ENCODE measurements at regions not wholly inside any gene's neighbourhood (a gene's known extent, or its start where the extent isn't known, plus 50 kb on each side); places are given as distances from the start of the nearest gene placed in this dataset.
A peak's percentile ranks its signal among the peaks of the same experiment; 100 is the strongest.

DNA sequence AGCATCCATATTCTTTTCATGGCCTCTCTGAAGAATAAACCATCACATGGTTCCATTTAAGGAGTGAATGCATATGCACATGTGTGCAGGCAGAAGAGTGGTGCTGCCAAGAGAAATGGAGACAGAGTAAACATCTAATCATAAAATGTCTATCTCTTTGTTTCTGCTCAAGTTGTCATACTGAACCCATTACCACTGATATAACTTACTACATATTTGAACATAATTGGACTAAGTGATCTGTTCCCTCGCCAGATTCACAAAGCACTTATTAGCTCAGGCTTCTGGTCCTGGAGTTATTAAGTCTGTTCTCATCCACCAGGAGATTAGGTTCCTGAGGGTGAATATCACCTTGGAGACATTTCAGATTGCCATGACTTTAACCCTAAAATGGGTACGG lies 72.3 kb upstream of the XYLT1 start:
- no peaks in the 10 kb centered on the region for H3K4me1 ChIP-seq (ENCODE audit: control insufficient read depth, insufficient read depth, low read length)
- H3K36me3 ChIP-seq (ENCODE audit: control insufficient read depth, insufficient read depth, low read length) = no peaks in the 10 kb centered on the region
- H3K9ac ChIP-seq (ENCODE audit: low read length) = no peak overlapping the region
- no peak overlapping the region for H3K4me3 ChIP-seq (ENCODE audit: low read length)
- H3K27me3 ChIP-seq (ENCODE audit: control insufficient read depth, insufficient read depth, low read length) = no peaks in the 10 kb centered on the region
- no peak overlapping the region for H3K27ac ChIP-seq (ENCODE audit: low read depth, low read length)

DNA sequence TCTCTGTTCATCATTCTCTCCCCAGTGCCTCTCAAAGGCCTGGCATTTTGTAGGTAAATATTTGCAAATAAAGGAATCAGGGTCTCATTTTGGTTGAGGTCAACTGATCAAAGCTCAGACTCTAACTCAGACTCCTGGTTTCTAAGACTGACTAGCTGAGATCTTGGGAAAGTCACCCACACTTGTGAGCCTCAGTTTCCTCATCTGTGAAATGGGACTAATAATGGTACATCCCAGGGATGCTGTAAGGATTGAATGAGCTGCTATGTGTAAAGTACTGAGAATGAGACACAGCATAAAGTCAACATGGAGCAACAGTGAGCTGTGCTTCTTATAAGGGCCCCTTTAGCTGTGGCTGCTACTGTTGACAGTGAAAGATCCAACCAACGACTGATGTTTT lies 70.6 kb upstream of the XYLT1 start:
- no peak overlapping the region for H3K27ac ChIP-seq (ENCODE audit: low read depth, low read length)
- H3K27me3 ChIP-seq (ENCODE audit: control insufficient read depth, insufficient read depth, low read length) = no peaks in the 10 kb centered on the region
- no peak overlapping the region for H3K9ac ChIP-seq (ENCODE audit: low read length)
- H3K4me3 ChIP-seq (ENCODE audit: low read length) = no peak overlapping the region
- no peaks in the 10 kb centered on the region for H3K36me3 ChIP-seq (ENCODE audit: control insufficient read depth, insufficient read depth, low read length)
- no peaks in the 10 kb centered on the region for H3K4me1 ChIP-seq (ENCODE audit: control insufficient read depth, insufficient read depth, low read length)

DNA sequence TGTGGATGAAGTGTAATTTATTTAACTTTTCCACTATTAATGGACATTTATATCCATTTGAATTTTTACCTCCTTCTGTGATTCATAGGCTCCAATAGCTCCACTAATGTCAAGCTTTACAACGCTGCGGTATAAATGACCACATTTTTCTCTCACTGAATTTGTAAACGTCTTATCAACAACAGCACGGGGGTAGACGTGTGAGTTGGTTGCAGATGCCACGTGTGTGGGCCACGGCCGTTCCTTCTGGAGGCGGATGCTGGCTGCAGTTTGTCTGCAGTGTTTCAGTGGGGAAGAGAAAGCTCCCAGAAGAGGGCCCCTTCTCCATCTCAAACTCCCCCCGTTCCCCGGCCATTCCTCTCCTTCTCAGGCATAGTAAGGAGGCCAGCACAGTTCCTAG lies 68.2 kb upstream of the XYLT1 start:
- H3K36me3 ChIP-seq (ENCODE audit: control insufficient read depth, insufficient read depth, low read length) = no peaks in the 10 kb centered on the region
- H3K4me1 ChIP-seq (ENCODE audit: control insufficient read depth, insufficient read depth, low read length) = no peaks in the 10 kb centered on the region
- no peaks in the 10 kb centered on the region for H3K27me3 ChIP-seq (ENCODE audit: control insufficient read depth, insufficient read depth, low read length)
- H3K27ac ChIP-seq (ENCODE audit: low read depth, low read length) = no peak overlapping the region
- no peak overlapping the region for H3K9ac ChIP-seq (ENCODE audit: low read length)
- no peak overlapping the region for H3K4me3 ChIP-seq (ENCODE audit: low read length)

DNA sequence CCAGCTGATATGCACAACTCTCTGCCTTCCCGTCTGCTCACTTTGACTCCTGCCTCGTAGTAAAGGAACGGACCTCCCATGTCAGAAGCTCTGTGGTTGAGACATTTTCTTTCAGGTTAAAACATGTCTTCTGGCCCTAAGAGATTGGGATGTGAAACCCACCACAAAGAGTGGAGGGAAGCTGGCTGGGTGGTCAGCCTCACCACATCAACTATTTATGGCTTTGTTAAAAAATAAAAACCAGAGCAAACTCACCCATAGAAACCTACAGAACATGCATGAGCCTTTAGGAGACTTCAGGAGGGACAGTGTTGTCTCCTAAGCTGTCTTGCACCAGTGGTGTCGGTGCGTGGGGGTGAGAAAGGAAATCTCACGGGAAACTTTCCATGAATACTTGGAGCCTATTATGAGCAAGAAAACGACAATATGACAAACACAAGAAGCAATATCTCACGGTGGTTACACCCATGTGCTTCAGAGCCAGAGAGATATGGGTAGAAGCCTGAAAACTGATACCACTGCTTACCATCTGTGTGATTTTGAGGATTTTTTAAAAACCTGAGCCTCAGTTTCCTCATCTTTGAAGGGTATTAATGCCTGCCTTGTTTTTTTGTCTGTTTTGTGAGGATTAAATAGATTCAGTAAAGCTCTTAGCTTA lies 61.7 kb upstream of the XYLT1 start:
- Histone ChIP-seq H3K27ac (ENCODE audit: low read depth, low read length) (no peak overlapping the region), H3K4me3 (ENCODE audit: low read length) (no peak overlapping the region), H3K27me3 (ENCODE audit: control insufficient read depth, insufficient read depth, low read length) (no peaks in the 10 kb centered on the region), H3K36me3 (ENCODE audit: control insufficient read depth, insufficient read depth, low read length) (no peaks in the 10 kb centered on the region), H3K9ac (ENCODE audit: low read length) (no peak overlapping the region), H3K4me1 (ENCODE audit: control insufficient read depth, insufficient read depth, low read length) (no peaks in the 10 kb centered on the region)

DNA sequence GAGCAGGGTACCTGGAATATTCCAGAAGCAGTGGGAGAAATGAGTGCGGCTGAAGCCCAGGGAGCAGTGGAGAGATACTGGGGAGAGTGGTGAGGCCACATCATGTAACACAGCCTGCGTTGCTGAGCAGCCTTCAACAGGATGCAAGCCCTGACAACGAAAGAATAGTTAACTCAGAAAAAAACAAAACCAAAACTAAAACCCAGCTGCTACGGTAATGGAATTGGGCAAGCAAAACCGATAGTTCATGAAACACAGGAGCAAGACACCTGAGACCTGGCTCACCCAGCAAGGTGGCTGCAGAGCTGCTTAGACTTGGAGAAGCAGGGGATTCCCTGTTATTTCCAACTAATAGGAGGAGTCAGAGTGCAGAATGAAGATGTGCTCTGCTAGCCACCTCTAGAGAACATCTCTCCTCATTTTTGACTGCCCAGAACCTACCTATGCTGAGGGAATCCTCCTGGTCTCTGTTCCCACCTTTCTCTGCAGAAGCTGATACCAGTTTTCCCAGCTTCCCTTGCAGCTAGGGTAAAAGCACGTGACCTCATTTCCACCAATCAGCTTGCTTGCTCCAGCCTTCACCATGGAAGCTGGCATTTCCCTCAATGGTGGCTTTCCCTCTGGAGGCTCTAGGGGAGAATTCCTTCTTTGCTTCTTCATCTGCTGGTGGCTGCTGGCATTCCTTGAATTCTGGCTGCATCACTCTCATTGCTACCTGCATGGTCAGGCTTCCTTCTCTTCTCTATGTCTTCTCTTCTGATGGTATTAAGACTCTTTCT lies 59.4 kb upstream of the XYLT1 start:
- H3K36me3 ChIP-seq (ENCODE audit: control insufficient read depth, insufficient read depth, low read length) = no peaks in the 10 kb centered on the region
- no peaks in the 10 kb centered on the region for H3K4me1 ChIP-seq (ENCODE audit: control insufficient read depth, insufficient read depth, low read length)
- H3K9ac ChIP-seq (ENCODE audit: low read length) = no peak overlapping the region
- H3K4me3 ChIP-seq (ENCODE audit: low read length) = peak overlapping the region; percentile 26
- H3K27me3 ChIP-seq (ENCODE audit: control insufficient read depth, insufficient read depth, low read length) = no peaks in the 10 kb centered on the region
- H3K27ac ChIP-seq (ENCODE audit: low read depth, low read length) = no peak overlapping the region

DNA sequence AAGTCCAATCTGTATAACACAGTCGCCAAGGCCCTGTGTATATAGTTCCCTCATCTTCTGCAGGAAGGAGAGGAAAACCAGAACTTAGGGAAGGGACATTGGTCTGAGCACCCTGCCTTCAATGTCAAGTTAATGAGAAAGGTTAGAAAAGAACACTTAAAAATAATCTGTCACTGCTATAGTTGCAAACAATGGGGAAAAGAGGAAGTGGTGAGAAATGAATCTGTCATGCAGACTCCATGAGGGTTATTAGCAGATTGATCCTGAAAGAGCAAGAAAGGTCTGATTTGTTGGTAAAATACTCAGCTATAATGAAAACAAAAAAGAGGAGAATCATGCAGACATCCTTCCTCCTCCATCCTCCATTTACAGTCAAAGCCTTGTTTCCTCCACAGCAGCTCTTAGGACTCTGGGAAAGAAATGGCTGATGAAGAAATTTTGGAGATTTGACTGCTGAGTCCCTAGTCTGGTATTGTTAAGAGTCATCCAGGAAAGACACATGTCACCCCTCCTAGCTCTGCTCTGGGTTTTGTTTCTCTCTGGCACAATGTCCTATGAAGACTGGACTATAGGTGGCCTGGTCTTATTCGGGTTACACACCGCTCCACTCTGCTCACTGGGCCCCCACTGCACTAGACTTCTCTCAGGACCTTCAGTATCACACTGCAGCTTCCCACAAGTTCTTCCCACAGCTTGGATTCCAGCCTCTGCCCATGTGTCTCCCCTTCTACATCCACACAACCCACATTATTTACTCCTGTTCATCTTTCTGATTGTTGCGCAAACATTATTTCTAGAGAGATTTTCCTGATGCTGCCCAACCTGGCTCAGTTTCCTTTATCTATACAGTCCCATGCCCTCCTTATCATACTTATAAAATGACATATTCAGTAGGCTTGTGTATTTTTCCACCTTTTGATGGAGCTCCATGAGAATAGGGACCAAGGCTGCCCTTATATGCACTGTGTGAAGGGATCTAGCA lies 56.5 kb upstream of the XYLT1 start:
- Histone ChIP-seq H3K27me3 (ENCODE audit: control insufficient read depth, insufficient read depth, low read length) (no peaks in the 10 kb centered on the region), H3K27ac (ENCODE audit: low read depth, low read length) (no peak overlapping the region), H3K9ac (ENCODE audit: low read length) (no peak overlapping the region), H3K4me1 (ENCODE audit: control insufficient read depth, insufficient read depth, low read length) (no peaks in the 10 kb centered on the region), H3K4me3 (ENCODE audit: low read length) (no peak overlapping the region), H3K36me3 (ENCODE audit: control insufficient read depth, insufficient read depth, low read length) (no peaks in the 10 kb centered on the region)

DNA sequence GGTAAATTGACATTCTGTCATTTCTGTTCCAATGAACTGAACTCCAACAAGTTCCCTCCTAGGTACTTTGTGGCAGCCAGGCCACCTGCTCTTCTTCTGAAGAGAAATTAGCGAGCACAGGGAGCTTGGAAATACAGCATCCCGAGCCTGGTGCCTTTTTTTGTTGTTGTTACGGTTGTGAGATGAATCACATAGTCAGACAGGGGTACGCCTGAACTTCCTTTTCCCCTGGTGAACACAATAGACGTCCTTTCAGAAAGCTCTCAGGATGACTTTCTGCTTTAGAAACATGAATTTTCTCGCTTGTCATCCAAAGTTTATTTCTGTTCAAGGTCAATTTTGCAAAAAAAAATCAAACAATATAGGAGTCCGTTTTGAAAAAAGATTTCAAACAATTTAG lies 53.9 kb upstream of the XYLT1 start:
- Histone ChIP-seq H3K36me3 (ENCODE audit: control insufficient read depth, insufficient read depth, low read length) (no peaks in the 10 kb centered on the region), H3K4me3 (ENCODE audit: low read length) (no peak overlapping the region), H3K4me1 (ENCODE audit: control insufficient read depth, insufficient read depth, low read length) (no peaks in the 10 kb centered on the region), H3K27me3 (ENCODE audit: control insufficient read depth, insufficient read depth, low read length) (no peaks in the 10 kb centered on the region), H3K27ac (ENCODE audit: low read depth, low read length) (no peak overlapping the region), H3K9ac (ENCODE audit: low read length) (no peak overlapping the region)

DNA sequence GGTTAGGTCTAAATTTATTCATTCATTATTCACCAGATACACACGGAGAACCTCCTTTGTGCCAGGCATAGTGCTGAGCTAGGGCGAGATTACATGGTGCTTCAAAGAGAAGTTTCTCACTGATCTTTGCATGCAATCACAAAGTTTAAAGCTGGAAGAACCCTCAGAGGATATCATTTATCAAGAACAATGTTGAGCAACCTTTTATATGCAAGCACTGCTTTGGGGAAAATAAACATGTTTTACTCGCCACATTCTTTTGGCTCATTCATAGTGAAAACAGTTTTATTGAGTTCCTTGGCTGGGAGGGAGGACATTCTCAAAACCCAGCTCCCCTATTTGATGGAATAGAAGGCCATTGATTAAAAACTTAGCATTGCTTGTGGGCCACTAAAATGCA lies 49.8 kb upstream of the XYLT1 start:
- Histone ChIP-seq H3K27ac (ENCODE audit: low read depth, low read length) (no peak overlapping the region), H3K9ac (ENCODE audit: low read length) (no peak overlapping the region), H3K4me1 (ENCODE audit: control insufficient read depth, insufficient read depth, low read length) (no peaks in the 10 kb centered on the region), H3K27me3 (ENCODE audit: control insufficient read depth, insufficient read depth, low read length) (no peaks in the 10 kb centered on the region), H3K4me3 (ENCODE audit: low read length) (no peak overlapping the region), H3K36me3 (ENCODE audit: control insufficient read depth, insufficient read depth, low read length) (no peaks in the 10 kb centered on the region)
